ENCODE measurements at regions not wholly inside any gene's neighbourhood (a gene's known extent, or its start where the extent isn't known, plus 50 kb on each side); places are given as distances from the start of the nearest gene placed in this dataset.
"Not testable (repeated sequence)": the region's sequence is repeated elsewhere in the genome, so short reads cannot be mapped to it uniquely, and the experiment has no call there.

DNA sequence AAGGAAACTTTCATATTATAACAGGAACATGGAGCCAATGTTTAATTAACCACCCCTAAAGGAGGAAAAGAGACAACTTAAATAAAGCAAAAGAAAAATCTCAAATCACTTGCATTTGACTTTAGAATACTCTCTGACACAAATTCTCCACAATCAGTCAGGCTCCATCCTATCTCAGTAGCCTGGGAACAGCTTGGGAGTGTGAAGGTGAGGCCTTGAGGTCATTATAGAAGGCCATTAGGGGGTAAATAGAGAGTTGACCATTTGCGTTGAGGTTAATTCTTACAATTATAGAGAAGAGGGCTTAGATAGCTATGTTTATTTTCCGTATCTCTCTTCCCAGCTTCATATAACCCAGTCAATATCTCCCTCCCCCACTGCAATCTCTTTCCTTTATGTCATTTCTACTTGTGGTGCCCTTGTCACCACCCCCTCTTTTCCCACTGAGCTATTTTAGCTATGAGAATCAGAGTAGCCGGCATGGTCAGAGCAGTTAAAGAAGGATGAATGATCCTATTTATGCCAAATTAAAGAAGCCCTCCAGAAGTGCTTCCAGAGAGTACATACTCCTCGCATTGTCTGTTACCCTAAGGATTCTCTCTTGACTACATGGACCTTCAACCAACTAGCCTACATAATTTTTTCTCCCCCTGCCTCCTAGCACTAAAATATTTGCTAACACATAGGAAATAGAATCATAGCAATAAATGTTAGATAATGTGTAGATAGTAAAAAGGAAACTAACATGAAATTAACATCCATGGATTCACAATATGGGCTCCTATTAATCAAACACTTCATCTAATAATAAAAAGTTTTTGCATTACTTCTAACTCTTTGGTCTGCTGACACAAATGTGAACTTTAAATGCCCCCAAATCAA lies 135.2 kb upstream of the KRR1 start:
- H3K4me1 ChIP-seq, result 0 out of 2 replicates have a peak, but pooled peaks cover 5% of the 10 kb centered on the region
- no TSS peak for BruUV-seq (replicated peaks)

DNA sequence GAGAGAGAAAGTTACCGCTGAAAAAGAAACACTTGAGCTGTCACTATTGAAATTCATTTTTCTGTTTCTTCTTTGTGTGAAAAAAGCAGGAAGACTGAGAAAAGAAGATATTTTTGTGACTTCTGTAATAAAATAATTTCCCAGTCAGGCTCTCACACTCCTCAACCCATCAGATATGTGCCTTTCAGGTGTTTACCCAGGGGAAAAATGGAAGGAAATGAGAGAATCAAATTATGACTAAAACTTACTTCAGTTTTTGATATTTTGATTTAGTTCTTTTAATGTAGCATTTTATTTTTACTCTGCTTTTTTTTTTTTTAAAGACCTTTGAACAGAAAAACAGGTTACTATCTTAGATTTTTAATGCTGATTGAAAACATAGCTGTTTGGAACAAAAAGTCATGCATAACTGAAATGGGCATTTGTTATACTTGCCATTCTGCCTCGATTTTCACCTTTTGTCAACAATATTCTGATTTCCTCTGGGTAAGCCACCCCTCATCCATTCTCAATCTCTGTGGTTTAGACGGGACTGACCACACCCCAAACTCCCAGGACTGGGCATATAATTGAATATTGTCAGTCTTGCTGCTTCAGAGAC lies 133.2 kb upstream of the KRR1 start:
- BruUV-seq (replicated peaks), result no TSS peak
- POLR2A ChIA-PET, result no interaction called here
- peaks cover 12% of the 10 kb centered on the region for H3K4me1 Mint-ChIP-seq (ENCODE audit: low read depth, unreplicated experiment)
- H3K36me3 ChIP-seq (ENCODE audit: control insufficient read depth, insufficient read depth, low read length), result no peaks in the 10 kb centered on the region
- TF ChIP-seq, protein P1, sequence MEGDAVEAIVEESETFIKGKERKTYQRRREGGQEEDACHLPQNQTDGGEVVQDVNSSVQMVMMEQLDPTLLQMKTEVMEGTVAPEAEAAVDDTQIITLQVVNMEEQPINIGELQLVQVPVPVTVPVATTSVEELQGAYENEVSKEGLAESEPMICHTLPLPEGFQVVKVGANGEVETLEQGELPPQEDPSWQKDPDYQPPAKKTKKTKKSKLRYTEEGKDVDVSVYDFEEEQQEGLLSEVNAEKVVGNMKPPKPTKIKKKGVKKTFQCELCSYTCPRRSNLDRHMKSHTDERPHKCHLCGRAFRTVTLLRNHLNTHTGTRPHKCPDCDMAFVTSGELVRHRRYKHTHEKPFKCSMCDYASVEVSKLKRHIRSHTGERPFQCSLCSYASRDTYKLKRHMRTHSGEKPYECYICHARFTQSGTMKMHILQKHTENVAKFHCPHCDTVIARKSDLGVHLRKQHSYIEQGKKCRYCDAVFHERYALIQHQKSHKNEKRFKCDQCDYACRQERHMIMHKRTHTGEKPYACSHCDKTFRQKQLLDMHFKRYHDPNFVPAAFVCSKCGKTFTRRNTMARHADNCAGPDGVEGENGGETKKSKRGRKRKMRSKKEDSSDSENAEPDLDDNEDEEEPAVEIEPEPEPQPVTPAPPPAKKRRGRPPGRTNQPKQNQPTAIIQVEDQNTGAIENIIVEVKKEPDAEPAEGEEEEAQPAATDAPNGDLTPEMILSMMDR (IDR thresholded peaks at IDR 0.05; ENCODE audit: insufficient read depth in 1 of 2, low read depth in 1 of 2, low read length in 1 of 2, severe bottlenecking in 1 of 2, unreplicated experiment in 1 of 2), result no peak
- intact Hi-C loops (cut with micrococcal nuclease; ENCODE audit: unreplicated experiment), result no loop called here
- H3K27ac Mint-ChIP-seq (ENCODE audit: unreplicated experiment), result no peak overlapping the region
- no peaks in the 10 kb centered on the region for H3K27me3 Mint-ChIP-seq (ENCODE audit: insufficient read depth, unreplicated experiment)
- no peaks in the 10 kb centered on the region for H3K9me3 ChIP-seq
- no peak overlapping the region for H3K4me3 ChIP-seq (ENCODE audit: low read depth, low read length)
- no peaks in the 10 kb centered on the region for H3K27me3 ChIP-seq (replicated peaks; ENCODE audit: control insufficient read depth, insufficient read depth, low read length)
- no peak overlapping the region for H3K4me3 Mint-ChIP-seq (ENCODE audit: unreplicated experiment)
- CTCF ChIA-PET, result no interaction called here
- 0 out of 2 replicates have a peak, but pooled peaks cover 9% of the 10 kb centered on the region for H3K4me1 ChIP-seq
- H3K9me3 Mint-ChIP-seq (ENCODE audit: unreplicated experiment), result no peaks in the 10 kb centered on the region
- no peaks in the 10 kb centered on the region for H3K36me3 Mint-ChIP-seq (ENCODE audit: insufficient read depth, unreplicated experiment)
- no peak for DNase-seq

More for the DNA sequence above, 135.2 kb upstream of the KRR1 start:
- H3K36me3 ChIP-seq (ENCODE audit: control insufficient read depth, insufficient read depth, low read length), result no peaks in the 10 kb centered on the region
- H3K9me3 Mint-ChIP-seq (ENCODE audit: unreplicated experiment), result no peaks in the 10 kb centered on the region
- H3K27me3 Mint-ChIP-seq (ENCODE audit: insufficient read depth, unreplicated experiment), result no peaks in the 10 kb centered on the region
- intact Hi-C loops (cut with micrococcal nuclease; ENCODE audit: unreplicated experiment), result no loop called here
- H3K27ac Mint-ChIP-seq (ENCODE audit: unreplicated experiment), result no peak overlapping the region
- peaks cover under 1% of the 10 kb centered on the region for H3K4me1 Mint-ChIP-seq (ENCODE audit: low read depth, unreplicated experiment)
- H3K27me3 ChIP-seq (replicated peaks; ENCODE audit: control insufficient read depth, insufficient read depth, low read length), result no peaks in the 10 kb centered on the region
- no peaks in the 10 kb centered on the region for H3K9me3 ChIP-seq
- TF ChIP-seq, protein P1 (IDR thresholded peaks at IDR 0.05; ENCODE audit: insufficient read depth in 1 of 2, low read depth in 1 of 2, low read length in 1 of 2, severe bottlenecking in 1 of 2, unreplicated experiment in 1 of 2), result no peak
- H3K36me3 Mint-ChIP-seq (ENCODE audit: insufficient read depth, unreplicated experiment), result no peaks in the 10 kb centered on the region
- no peak overlapping the region for H3K4me3 ChIP-seq (ENCODE audit: low read depth, low read length)
- CTCF ChIA-PET, result no interaction called here
- no peak for DNase-seq
- POLR2A ChIA-PET, result no interaction called here
- no peak overlapping the region for H3K4me3 Mint-ChIP-seq (ENCODE audit: unreplicated experiment)

DNA sequence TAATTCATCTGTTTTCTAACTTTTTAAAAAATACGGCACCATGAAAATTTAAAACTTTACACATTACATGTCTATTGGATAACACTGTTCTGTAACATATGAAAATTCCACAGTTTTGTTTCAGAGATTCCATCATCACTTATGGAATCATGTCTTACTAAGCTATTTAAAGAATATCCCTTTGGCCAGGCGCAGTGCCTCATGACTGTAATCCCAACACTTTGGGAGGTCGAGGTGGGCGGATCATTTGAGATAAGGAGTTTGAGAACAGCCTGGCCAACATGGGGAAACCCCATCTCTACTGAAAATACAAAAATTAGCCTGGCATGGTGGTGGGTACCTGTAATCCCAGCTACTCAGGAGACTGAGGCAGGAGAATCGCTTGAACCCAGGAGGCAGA lies 131.7 kb upstream of the KRR1 start:
- H3K9me3 ChIP-seq; H3K4me3 ChIP-seq (ENCODE audit: low read depth, low read length); H3K36me3 ChIP-seq (ENCODE audit: control insufficient read depth, insufficient read depth, low read length); intact Hi-C loops (cut with micrococcal nuclease; ENCODE audit: unreplicated experiment); H3K36me3 Mint-ChIP-seq (ENCODE audit: insufficient read depth, unreplicated experiment); BruUV-seq (replicated peaks); POLR2A ChIA-PET; H3K27me3 ChIP-seq (replicated peaks; ENCODE audit: control insufficient read depth, insufficient read depth, low read length); H3K9me3 Mint-ChIP-seq (ENCODE audit: unreplicated experiment); H3K4me1 ChIP-seq; H3K4me3 Mint-ChIP-seq (ENCODE audit: unreplicated experiment); H3K27me3 Mint-ChIP-seq (ENCODE audit: insufficient read depth, unreplicated experiment); H3K27ac Mint-ChIP-seq (ENCODE audit: unreplicated experiment); CTCF ChIA-PET; DNase-seq: not testable (repeated sequence)
- H3K4me1 Mint-ChIP-seq (ENCODE audit: low read depth, unreplicated experiment), result peaks cover 12% of the 10 kb centered on the region
